ENCODE measurements at regions not wholly inside any gene's neighbourhood (a gene's known extent, or its start where the extent isn't known, plus 50 kb on each side); places are given as distances from the start of the nearest gene placed in this dataset.

- TF ChIP-seq, protein P1, sequence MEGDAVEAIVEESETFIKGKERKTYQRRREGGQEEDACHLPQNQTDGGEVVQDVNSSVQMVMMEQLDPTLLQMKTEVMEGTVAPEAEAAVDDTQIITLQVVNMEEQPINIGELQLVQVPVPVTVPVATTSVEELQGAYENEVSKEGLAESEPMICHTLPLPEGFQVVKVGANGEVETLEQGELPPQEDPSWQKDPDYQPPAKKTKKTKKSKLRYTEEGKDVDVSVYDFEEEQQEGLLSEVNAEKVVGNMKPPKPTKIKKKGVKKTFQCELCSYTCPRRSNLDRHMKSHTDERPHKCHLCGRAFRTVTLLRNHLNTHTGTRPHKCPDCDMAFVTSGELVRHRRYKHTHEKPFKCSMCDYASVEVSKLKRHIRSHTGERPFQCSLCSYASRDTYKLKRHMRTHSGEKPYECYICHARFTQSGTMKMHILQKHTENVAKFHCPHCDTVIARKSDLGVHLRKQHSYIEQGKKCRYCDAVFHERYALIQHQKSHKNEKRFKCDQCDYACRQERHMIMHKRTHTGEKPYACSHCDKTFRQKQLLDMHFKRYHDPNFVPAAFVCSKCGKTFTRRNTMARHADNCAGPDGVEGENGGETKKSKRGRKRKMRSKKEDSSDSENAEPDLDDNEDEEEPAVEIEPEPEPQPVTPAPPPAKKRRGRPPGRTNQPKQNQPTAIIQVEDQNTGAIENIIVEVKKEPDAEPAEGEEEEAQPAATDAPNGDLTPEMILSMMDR (IDR thresholded peaks at IDR 0.05; ENCODE audit: insufficient read depth, low read length), result no peak
- TF ChIP-seq POLR2AphosphoS5 (IDR thresholded peaks at IDR 0.05; ENCODE audit: low read depth), result no peak
These were observed 105.0 kb downstream of the LEPR start for GRCh38 chr1:65525266-65526048.

All from HL-60 (cell line).